Keratinocyte (primary cell): ENCODE measurements at regions not wholly inside any gene's neighbourhood (a gene's known extent, or its start where the extent isn't known, plus 50 kb on each side); places are given as distances from the start of the nearest gene placed in this dataset.

Source experiments
- CTCF ChIP-seq, 3 experiments: IDR thresholded peaks in 1 of 3; conservative IDR thresholded peaks in 1 of 3; optimal IDR thresholded peaks in 1 of 3; 2 replicates in 2 of 3; 3 replicates in 1 of 3; pipeline versions ENCODE3 to v1.5.1; 2011; ENCODE audit warnings: low read length in 3 of 3, mild to moderate bottlenecking in 3 of 3, moderate library complexity in 2 of 3, control low read depth in 1 of 3, inconsistent platforms in 1 of 3; ENCODE audit not compliant: insufficient read depth in 2 of 3; ENCODE audit errors: extremely low read depth in 1 of 3
- EZH2 ChIP-seq: IDR thresholded peaks from one replicate; pipeline ENCODE4 v1.6.1; 2012; ENCODE audit warnings: inconsistent platforms, mild to moderate bottlenecking, low read length, moderate library complexity

GRCh38 chr10:78291722-78292121, 258.1 kb downstream of the RPS24 start:
- TF ChIP-seq EZH2, result no peak
- TF ChIP-seq CTCF (optimal IDR thresholded peaks at IDR 0.05 in 1 of 3, IDR thresholded peaks at IDR 0.05 in 1 of 3, conservative IDR thresholded peaks at IDR 0.05 in 1 of 3; ENCODE audit: extremely low read depth in 1 of 3, insufficient read depth in 2 of 3, low read length in 3 of 3), result no peak
